Psoas muscle (tissue), 7 donors: ENCODE measurements at regions not wholly inside any gene's neighbourhood (a gene's known extent, or its start where the extent isn't known, plus 50 kb on each side); places are given as distances from the start of the nearest gene placed in this dataset.

Source experiments
- ATAC-seq, 4 donors: fragments of 200-7000 bp; cut with Tn5 transposase; one replicate each; pipeline ENCODE4 v1.9.1; 2020; ENCODE audit warnings: moderate library complexity in 3 of 4, mild to moderate bottlenecking in 2 of 4
- DNase-seq, 2 donors: peaks; one replicate each; pipeline ENCODE4 v3.0.0-alpha.2; 2020
- H3K27ac ChIP-seq: fragments of 200-600 bp; one replicate; pipeline ENCODE4 v1.8.0; 2022
- H3K27me3 ChIP-seq, 3 donors: fragments of 200-600 bp in 1 of 3; one replicate each; pipeline versions ENCODE4 v1.6.1 to v1.8.0; 2013 to 2022; ENCODE audit warnings: low read length in 2 of 3, mild to moderate bottlenecking in 2 of 3, moderate library complexity in 1 of 3; ENCODE audit not compliant: insufficient read depth in 3 of 3
- H3K36me3 ChIP-seq, 2 donors: fragments of 200-600 bp in 1 of 2; one replicate each; pipeline versions ENCODE4 v1.6.1 to v1.8.0; 2013 to 2022; ENCODE audit warnings: low read depth in 1 of 2, mild to moderate bottlenecking in 1 of 2, moderate library complexity in 1 of 2; ENCODE audit not compliant: insufficient read depth in 1 of 2
- H3K4me1 ChIP-seq: fragments of 200-600 bp; one replicate; pipeline ENCODE4 v1.8.0; 2022
- H3K4me3 ChIP-seq: fragments of 200-600 bp; one replicate; pipeline ENCODE4 v1.8.0; 2022; ENCODE audit warnings: mild to moderate bottlenecking
- H3K9me3 ChIP-seq: fragments of 200-600 bp; one replicate; pipeline ENCODE4 v1.8.0; 2022
- WGBS, 3 donors: extraction: QIAGEN DNeasy Blood & Tissue Kit; methylation state at CpG; one replicate each; pipeline versions ENCODE4 v1.1.6 to v1.1.7; 2013; 5-methylcytosine and 5-hydroxymethylcytosine counted together
- intact Hi-C, 2 donors: fragments of 100-400 bp; cut with DNase I; formaldehyde crosslinking; loops; one replicate each; pipeline versions ENCODE4 v1.11.0 to v1.14.2; 2022
- TF ChIP-seq, protein P1 (sequence below): fragments of 200-600 bp; IDR thresholded peaks from one replicate; pipeline ENCODE4 v1.8.0; 2022; ENCODE audit warnings: antibody characterized with exemption
- donor health status: healthy with polysubstance abuse.
- donor health status: DM: no; HTN: no; CAD: no; lungs with moderate emphysema.
- donor health status: Bipolar disorder and iron deficiency.
- donor health status: healthy.
- donor health status: DM: yes; HTN: yes; CAD: no.
- donor health status: DM: no; HTN: no; CAD: no.
- donor health status: DM: yes; HTN: yes; CAD: no.

DNA sequence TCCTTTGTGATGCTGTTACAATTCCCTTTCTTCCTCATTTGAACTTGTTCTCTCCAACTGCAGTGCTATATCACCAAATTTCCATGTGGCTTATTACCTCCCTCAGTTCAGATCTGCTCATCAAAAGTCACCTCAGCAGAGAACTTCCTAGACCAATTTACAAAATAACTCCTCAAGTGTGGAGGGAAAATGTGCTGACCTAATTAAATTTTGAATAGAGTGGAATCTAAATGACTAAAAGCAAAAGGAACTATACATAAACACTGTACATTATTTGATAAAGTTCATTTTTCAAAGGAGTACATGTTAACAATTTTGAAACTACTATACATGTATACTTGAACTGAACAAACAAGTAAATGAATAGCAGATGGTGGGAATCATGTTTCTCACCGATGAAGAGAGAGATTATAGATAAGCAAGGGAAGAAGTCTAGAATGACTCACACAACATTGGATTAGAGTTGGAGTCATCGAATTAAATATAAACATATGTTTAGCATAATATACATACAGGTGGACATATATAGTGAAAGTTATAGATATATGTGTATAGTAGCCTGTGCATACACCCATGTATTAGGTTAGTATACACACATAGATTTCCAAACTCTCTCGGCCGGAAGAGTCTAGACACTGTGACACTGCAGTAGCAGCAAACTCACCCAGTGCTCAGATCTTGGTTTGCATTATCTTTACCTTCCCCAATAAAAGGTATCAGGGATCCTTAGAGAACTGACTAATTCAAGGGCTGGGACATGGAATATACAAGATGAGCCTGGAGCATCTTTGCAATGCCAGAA lies 318.7 kb downstream of the PCDH18 start:
- intact Hi-C loops = no loop called here
- ATAC-seq = no peak
- no peak overlapping the region for H3K27ac ChIP-seq
- no peaks in the 10 kb centered on the region for H3K36me3 ChIP-seq
- H3K27me3 ChIP-seq = no peaks in the 10 kb centered on the region
- H3K9me3 ChIP-seq = no peaks in the 10 kb centered on the region
- TF ChIP-seq, protein P1, sequence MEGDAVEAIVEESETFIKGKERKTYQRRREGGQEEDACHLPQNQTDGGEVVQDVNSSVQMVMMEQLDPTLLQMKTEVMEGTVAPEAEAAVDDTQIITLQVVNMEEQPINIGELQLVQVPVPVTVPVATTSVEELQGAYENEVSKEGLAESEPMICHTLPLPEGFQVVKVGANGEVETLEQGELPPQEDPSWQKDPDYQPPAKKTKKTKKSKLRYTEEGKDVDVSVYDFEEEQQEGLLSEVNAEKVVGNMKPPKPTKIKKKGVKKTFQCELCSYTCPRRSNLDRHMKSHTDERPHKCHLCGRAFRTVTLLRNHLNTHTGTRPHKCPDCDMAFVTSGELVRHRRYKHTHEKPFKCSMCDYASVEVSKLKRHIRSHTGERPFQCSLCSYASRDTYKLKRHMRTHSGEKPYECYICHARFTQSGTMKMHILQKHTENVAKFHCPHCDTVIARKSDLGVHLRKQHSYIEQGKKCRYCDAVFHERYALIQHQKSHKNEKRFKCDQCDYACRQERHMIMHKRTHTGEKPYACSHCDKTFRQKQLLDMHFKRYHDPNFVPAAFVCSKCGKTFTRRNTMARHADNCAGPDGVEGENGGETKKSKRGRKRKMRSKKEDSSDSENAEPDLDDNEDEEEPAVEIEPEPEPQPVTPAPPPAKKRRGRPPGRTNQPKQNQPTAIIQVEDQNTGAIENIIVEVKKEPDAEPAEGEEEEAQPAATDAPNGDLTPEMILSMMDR = no peak
- no peak overlapping the region for H3K4me3 ChIP-seq
- no peak for DNase-seq
- WGBS, 3 donors = 85 to 87% (median 87%) methylated on average over 4 of the region's 4 CpGs
- no peaks in the 10 kb centered on the region for H3K4me1 ChIP-seq

DNA sequence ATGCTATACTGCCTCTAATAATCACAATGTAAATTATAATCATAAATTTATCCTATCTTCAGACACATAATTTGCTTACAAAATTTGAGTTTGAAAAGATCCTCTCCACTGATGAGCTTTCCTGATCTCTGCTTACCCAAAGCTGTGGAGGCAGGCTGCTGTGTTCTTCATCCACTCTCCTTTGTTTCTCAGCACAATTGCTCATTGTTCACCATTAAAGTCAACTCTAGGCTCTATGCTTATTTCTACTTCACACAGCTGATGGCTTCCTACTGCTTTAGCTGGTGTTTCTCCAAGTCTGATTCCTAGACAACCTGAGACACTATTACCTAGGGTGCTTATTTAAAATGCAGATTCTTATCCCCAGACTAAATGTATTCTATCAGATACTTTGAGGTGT lies 319.7 kb downstream of the PCDH18 start:
- Histone ChIP-seq H3K9me3 (no peaks in the 10 kb centered on the region), H3K27me3 (no peaks in the 10 kb centered on the region), H3K4me1 (no peaks in the 10 kb centered on the region), H3K27ac (no peak overlapping the region), H3K4me3 (no peak overlapping the region), H3K36me3 (no peaks in the 10 kb centered on the region)
- intact Hi-C loops = no loop called here
- DNase-seq = no peak
- TF ChIP-seq, protein P1 = no peak
- no peak for ATAC-seq

DNA sequence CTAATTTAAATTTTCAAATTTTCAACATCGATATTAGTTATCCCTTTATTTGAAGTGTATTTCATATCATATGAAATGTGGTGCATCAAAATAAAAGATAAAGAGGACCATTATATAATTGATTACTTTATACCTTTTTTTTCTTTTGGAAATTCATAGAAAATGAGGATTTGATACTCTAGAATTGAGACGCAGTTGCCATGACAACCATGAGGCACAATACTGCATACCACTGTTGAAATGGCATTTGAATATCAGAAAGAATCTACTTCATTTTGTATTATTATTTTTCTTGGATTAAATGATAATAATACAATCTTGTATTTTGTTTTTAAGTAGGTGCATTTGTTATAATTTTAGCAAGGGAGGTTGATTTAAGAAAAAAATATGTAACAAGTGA lies 323.1 kb downstream of the PCDH18 start:
- no peaks in the 10 kb centered on the region for H3K27me3 ChIP-seq
- WGBS, 3 donors = 67 to 81% (median 75%) methylated on average over 2 of the region's 2 CpGs
- no peaks in the 10 kb centered on the region for H3K9me3 ChIP-seq
- ATAC-seq (no peak), DNase-seq (no peak)
- H3K36me3 ChIP-seq = no peaks in the 10 kb centered on the region
- TF ChIP-seq, protein P1 = no peak
- no peaks in the 10 kb centered on the region for H3K4me1 ChIP-seq
- intact Hi-C loops = no loop called here
- no peak overlapping the region for H3K4me3 ChIP-seq
- H3K27ac ChIP-seq = no peak overlapping the region

DNA sequence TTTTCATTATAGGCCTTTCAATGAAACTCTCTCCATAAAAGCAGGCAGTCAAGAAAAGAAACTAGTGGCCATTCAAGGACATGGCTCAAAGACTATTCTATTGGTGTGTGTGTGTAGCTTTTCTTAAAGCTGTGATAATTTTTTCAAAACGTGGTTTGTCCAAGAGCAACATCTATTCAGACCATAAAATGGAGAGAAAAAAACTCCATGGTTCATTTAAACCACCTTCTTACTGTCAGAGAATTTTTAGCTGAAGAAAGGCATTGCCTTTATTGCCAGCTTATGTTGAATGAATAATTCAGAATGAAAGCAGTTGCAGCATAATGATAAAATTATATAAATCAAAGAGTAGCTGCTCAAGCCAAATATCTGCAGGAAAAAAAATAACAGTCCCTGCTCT lies 325.5 kb downstream of the PCDH18 start:
- Histone ChIP-seq H3K4me3 (no peak overlapping the region), H3K4me1 (no peaks in the 10 kb centered on the region), H3K27ac (no peak overlapping the region), H3K27me3 (no peaks in the 10 kb centered on the region), H3K36me3 (no peaks in the 10 kb centered on the region), H3K9me3 (no peaks in the 10 kb centered on the region)
- 0 to 21% (median 3%) methylated on average over 1 of the region's 1 CpG for WGBS, 3 donors
- TF ChIP-seq, protein P1 = no peak
- no peak for DNase-seq
- no peak for ATAC-seq
- intact Hi-C loops = no loop called here

DNA sequence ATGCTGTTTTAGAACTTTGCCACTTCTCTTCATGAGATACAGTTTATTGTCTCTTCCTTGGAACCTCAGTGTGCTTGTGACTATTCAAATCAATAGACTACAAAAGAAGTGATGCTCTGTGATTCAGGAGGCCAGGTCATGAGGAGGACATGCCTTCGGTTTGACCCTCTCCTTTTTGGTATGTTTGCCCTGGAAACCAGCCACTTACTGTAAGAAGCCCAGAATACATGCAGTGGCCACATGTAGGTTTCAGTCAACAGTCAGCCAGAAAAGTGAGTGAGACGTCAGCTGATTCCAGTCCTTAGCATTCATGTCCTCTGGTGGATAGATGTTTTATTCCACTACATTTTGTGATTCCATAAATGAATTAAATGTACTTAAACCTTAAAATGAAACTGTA lies 328.7 kb downstream of the PCDH18 start:
- Histone ChIP-seq H3K27me3 (no peaks in the 10 kb centered on the region), H3K4me1 (no peaks in the 10 kb centered on the region), H3K9me3 (no peaks in the 10 kb centered on the region), H3K4me3 (no peak overlapping the region), H3K36me3 (no peaks in the 10 kb centered on the region), H3K27ac (no peak overlapping the region)
- DNase-seq (no peak), ATAC-seq (no peak)
- TF ChIP-seq, protein P1 = no peak
- intact Hi-C loops = no loop called here
- WGBS, 3 donors = 34 to 46% (median 44%) methylated on average over 2 of the region's 2 CpGs
